ENCODE measurements at regions not wholly inside any gene's neighbourhood (a gene's known extent, or its start where the extent isn't known, plus 50 kb on each side); places are given as distances from the start of the nearest gene placed in this dataset.
"Not testable (repeated sequence)": the region's sequence is repeated elsewhere in the genome, so short reads cannot be mapped to it uniquely, and the experiment has no call there.

GRCh38 chr7:66459783-66460413 lies 168.8 kb upstream of the KCTD7 start:
- DNase-seq: not testable (repeated sequence)

DNA sequence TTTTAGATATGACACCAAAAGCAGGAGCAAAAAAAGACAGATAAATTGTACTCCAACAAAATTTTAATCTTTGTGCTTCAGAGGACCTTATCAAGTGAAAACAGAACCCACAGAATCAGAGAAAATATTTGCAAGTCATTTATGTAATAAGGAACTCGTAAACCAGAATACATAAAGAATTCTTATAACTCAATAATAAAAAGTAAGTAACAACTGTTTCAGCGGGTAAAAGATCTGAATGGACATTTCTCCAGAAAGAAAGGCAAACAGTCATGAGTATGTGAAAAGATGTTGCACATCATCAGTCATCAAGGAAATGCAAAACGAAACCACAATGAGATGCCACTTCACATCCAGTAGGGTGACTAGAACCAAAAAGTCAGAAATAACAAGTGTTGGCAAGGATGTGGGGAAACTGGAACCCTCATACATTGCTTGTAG lies 167.7 kb upstream of the KCTD7 start:
- no peak for DNase-seq

GRCh38 chr7:66461397-66461796 lies 167.3 kb upstream of the KCTD7 start:
- DNase-seq: not testable (repeated sequence)

- DNase-seq: not testable (repeated sequence)
These were observed 165.8 kb upstream of the KCTD7 start for GRCh38 chr7:66462831-66463230.

- DNase-seq: no peak
These were observed 164.6 kb upstream of the KCTD7 start for GRCh38 chr7:66464059-66464458.

GRCh38 chr7:66466081-66466600 lies 162.5 kb upstream of the KCTD7 start:
- DNase-seq: no peak

DNA sequence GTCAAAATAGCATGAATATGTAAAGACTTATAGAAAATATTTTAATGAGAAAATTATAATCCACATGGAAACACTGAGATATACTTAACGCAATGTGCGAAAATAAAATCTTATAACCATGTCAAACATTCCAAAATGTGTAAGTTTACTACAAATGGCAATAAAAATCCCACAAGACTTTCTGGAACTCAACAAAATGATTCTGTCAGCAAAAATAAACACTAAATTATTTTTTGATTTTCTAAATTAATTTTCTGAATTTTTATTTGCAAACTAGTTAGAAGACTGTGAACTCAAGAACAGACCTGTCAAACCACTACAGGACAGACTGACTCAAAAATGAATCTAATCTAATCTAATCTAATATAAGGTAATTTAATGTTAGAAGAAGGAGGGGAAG lies 160.8 kb upstream of the KCTD7 start:
- no peak for DNase-seq

GRCh38 chr7:66473064-66473463 lies 155.6 kb upstream of the KCTD7 start:
- DNase-seq: not testable (repeated sequence)

DNA sequence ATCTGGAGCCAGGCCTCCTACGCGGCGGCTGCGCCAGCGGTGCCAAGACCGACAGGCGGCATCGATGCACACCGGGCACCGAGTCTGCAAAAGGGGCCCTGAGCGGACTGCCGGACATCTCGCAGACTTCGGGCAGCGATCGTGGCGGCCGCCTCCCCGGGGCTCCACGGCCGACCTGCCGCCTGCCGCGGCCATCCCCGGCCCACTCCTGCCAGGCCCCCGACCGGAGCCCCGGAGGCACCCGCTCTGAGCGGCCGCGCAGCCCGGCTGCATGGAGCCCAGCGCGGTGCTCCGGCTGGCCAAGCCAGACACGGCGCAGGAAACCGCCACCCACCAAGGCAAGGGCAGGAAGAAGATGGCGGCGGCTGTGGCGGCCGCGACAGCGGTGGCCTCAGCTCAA lies 154.2 kb upstream of the KCTD7 start:
- no peak for DNase-seq

DNA sequence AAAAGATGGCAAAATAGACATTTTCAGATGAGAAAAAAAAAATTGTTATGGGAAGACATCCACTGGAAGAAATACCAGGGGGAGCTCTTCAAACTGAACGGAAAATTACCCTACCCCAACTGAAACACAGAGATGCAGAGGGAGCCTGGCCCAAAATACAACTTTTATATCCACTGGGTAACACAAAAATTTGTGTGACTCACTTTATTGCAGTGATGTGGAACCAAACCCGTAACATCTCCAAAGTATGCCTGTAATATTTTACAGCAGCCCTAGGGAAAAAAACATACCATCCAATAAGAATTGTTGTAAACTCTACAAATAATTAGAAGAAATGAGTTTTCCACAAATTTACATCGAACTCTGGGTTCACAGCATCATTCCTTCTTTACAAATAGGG lies 152.6 kb upstream of the KCTD7 start:
- not testable (repeated sequence) for DNase-seq

DNA sequence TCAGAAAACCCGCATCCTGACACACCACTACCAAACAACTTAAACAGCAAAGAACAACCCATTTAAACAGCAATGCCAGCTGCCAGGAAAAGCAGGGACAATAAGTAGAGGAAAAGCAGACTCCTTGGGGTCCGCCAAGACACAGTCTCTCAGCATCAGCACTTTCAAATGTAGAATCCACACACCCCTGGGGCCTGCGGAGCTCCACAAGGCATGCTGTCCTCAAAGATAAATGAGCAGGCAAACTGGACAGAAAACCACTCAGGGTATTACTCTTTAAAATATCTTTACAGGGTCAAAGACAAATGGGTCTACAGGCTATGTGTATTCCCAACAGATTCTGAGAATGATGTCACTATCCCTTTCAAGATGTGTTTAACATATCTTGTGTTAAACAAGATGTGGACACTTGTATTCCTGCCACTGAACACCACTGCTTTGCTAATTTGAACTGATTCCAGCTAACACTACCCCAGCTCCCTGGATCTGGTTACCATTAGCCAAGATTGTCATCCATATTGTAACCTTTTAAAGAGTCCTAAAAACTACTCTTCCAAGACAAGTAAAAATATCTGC lies 150.8 kb upstream of the KCTD7 start:
- DNase-seq: not testable (repeated sequence)

GRCh38 chr7:66481229-66481628 lies 147.5 kb upstream of the KCTD7 start:
- DNase-seq: not testable (repeated sequence)

DNA sequence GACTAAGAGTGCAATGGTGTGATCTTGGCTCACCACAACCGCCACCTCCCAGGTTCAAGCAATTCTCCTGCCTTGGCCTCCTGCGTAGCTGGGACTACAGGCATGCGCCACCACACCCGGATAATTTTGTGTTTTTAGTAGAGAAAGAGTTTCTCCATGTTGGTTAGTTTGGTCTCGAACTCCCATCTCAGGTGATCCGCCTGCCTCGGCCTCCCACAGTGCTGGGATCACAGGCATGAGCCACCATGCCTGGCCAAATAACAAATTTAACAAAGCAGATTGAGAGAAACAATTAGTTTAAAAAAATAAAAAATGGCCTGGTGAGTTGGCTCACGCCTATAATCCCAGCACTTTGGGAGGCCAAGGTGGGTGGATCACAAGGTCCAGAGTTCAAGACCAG lies 139.6 kb upstream of the KCTD7 start:
- not testable (repeated sequence) for DNase-seq

DNA sequence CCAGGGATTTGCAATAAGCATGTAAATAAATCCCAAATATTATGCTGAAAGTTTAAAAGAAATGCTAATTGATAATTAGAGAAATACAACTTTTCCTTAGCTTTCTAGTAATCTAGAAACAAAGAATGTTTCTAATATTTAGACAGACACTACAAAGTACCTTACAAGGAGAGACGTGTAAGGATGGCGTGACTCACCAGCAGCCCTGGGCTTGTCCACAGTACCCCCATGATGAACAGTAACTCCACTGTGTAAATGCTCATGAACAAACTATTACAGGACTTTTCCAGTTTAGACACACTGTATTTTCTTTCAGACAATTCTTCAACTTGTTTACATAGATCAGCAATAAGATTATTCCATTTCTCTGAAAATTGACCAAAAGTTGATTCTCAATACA lies 138.9 kb upstream of the KCTD7 start:
- DNase-seq: not testable (repeated sequence)

DNA sequence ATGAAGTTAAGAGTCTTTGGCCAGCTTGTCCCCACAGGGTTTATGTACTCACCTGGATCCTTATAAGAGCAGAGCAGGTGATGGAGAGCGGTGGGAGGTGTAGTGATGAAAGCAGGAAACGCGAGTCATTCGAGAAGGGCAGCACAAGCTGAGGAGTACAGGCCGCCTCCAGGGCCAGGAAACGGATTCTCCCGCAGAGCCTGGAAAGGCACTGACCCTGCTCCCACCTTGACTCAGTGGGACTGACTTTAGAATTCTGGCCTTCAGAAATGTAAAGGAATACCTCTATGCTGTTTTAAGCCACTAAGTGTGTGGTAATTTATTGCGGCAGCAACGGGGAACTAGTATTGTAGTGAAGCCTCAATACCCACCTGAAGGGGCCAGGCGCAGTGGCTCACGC lies 137.7 kb upstream of the KCTD7 start:
- not testable (repeated sequence) for DNase-seq

DNA sequence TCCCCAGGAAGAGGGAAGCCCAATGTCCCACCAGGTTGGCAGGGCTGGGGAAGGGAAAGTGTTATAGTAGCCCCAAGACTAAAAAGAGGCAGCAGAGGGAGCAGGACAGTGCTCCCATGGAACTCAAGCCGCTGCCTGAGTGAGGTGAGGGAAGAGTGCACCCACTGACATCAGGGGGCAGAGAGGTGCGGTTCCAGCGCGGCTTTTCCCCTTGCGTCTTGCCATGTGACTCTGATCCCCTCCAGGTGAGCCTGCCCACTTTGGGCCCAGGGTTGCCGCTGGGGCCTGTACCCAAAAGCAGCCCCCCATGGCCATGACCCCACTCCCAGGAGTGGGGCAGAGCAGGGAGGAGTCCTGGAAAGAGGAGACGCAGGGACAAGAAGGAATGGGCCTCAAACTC lies 136.3 kb upstream of the KCTD7 start:
- not testable (repeated sequence) for DNase-seq

DNA sequence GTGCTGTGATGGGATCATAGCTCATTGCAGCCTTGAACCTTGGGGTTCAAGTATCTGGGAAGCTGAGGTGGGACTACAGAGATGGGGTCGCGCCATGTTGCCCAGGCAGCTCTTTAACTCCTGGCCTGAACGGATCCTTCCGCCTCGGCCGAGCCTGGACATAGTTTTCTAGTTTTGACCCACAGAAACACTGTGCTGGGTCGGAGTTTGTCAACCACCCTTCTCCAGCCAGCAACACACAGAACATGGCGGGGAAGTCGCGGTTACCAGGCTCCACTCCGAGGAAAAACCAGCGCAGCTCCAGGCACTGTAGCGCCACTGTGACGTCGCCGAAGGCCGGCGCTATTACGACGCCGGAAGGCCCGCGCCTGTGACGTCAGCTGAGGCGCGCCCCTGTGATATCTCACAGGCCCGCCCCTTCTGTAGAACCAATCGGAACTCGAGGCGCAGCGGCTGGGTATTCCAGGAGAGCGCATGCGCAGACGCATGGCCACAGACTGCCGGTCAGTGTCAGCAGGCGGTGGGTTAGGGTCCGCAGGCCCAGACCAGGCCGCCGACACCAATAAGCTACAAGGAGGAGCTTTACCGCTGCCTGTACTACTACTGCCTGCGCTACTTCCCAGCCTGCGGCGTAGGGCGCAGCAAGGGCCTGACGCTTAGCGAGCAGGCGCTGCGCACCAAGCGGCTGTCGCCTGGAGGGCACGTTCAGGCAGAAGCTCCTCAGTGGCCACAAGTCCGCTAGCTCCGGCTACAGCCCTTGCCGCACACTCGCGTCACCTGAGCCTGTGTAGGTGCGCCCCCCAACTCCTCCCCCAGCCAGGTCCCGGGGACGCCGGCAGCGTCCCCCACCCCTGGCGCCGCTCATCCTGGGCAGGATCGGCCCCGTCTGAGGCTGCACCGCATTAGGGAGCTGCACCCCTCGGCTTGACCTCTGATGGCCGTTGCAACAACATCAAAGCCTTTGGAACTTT lies 135.2 kb upstream of the KCTD7 start:
- DNase-seq: peak; percentile 98

- DNase-seq: no peak
These were observed 131.3 kb upstream of the KCTD7 start for GRCh38 chr7:66497346-66497745.

DNA sequence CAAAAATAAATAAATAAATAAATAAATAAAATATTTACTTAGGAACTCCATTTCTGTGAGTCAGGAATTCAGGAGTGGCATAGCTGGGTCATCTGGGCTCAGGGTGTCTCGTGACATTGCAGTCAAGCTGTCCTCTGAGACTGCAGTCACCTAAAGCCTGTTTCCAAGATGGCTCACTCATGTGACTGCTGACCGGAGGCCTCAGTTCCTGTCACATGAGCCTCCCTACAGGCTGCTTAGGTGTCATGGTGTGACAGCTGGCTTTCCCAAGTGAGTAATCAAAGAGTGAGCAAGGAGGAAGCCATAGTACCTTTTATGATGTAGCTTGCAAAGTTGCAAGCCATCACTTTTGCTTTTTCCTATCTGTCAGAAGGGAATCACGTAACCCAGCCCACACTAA lies 128.6 kb upstream of the KCTD7 start:
- DNase-seq: no peak

GRCh38 chr7:66502230-66503035 lies 126.2 kb upstream of the KCTD7 start:
- DNase-seq: no peak

DNA sequence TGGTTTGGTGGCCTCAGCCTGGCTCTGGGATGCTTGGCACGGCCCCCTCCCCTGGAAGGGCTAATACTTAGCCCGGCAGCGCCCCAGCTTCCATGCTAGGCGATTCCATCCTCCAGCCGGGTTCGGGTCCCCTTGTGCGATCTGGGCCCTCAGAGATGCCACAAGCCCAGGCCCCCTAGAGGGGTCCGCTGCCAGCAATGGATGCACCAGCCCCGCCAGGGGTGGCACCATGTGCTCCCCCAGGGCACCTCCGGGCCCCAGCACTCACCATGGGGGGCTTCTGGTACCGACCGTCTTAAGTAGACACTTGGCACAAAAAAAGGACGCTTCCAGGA lies 125.7 kb upstream of the KCTD7 start:
- no peak for DNase-seq

DNA sequence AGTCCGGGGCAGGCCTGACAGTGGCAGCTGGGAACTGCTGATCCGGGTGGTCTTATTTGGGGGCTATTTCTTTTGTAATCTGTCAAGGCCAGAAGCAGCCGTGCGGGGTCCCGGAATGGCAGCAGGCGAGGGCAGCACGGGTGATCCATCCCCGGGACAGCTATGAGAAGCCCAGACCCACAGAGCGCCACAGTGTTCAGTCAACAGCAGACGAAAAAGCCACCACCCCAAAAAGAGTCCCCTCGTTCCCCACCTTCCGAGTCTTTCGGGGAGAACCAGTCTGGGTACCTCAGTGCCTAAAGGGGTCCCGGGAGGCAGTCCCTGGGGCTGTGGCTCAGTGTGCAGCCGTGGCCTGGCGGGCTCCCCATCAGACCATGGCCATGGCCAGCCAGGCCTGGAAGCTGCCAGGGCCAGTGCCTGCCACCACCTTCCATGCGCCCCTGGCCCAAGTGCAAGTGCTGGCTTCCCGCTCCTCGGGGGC lies 125.1 kb upstream of the KCTD7 start:
- DNase-seq: no peak

- no peak for DNase-seq
These were observed 124.5 kb upstream of the KCTD7 start for GRCh38 chr7:66504131-66504530.
